IMR-90 (cell line): ENCODE measurements at regions not wholly inside any gene's neighbourhood (a gene's known extent, or its start where the extent isn't known, plus 50 kb on each side); places are given as distances from the start of the nearest gene placed in this dataset.

Experiments used
- ATAC-seq: fragments of 200-7000 bp; cut with Tn5 transposase; 2 replicates; pipeline ENCODE4 v1.9.1; 2020; ENCODE audit warnings: low read depth, mild to moderate bottlenecking, moderate library complexity
- BruUV-seq: library from RNA; stranded (reverse); fragments of 400-500 nt; replicated peaks from 2 replicates; lab custom pipeline; 2021; lab: Mats Ljungman, UMichigan
- CTCF ChIA-PET: fragments of 300-600 bp; formaldehyde crosslinking; extraction: SDS; loops from one replicate; lab custom pipeline; 2021; ENCODE audit warnings: antibody characterized with exemption; lab: Yijun Ruan, JAX
- POLR2A ChIA-PET: fragments of 300-600 bp; sonication (Branson Sonifier 250); formaldehyde crosslinking; loops from one replicate; lab custom pipeline; 2022; ENCODE audit warnings: antibody characterized with exemption; ENCODE audit not compliant: unreplicated experiment; lab: Charles Lee
- DNase-seq: peaks from one replicate; pipeline ENCODE4 v3.0.0; 2013
- H2AFZ ChIP-seq: replicated peaks from 2 replicates; pipeline ENCODE3; 2013; ENCODE audit warnings: low read length, mild to moderate bottlenecking; ENCODE audit not compliant: poor library complexity
- H2AK5ac ChIP-seq: 2 replicates; pipeline ENCODE4 v1.6.1; 2013; ENCODE audit warnings: low read depth, low read length, inconsistent platforms
- H2AK9ac ChIP-seq: replicated peaks from 2 replicates; pipeline ENCODE3; 2013; ENCODE audit warnings: mild to moderate bottlenecking, low read depth, low read length, moderate library complexity; ENCODE audit not compliant: poor library complexity
- H2BK120ac ChIP-seq: 2 replicates; pipeline ENCODE4 v1.6.1; 2013; ENCODE audit warnings: low read depth, low read length, inconsistent platforms
- H2BK15ac ChIP-seq: 3 replicates; pipeline ENCODE4 v1.6.1; 2013; ENCODE audit warnings: low read depth, low read length, inconsistent platforms
- H2BK20ac ChIP-seq: 2 replicates; pipeline ENCODE4 v1.6.1; 2013; ENCODE audit warnings: low read depth, mild to moderate bottlenecking, inconsistent platforms, low read length, moderate library complexity
- H2BK5ac ChIP-seq: 2 replicates; pipeline ENCODE4 v1.6.1; 2013; ENCODE audit warnings: mild to moderate bottlenecking, low read depth, low read length, inconsistent platforms; ENCODE audit not compliant: poor library complexity, severe bottlenecking
- H3K14ac ChIP-seq: replicated peaks from 2 replicates; pipeline ENCODE4 v1.6.1; 2013; ENCODE audit warnings: low read depth, low read length, inconsistent platforms
- H3K18ac ChIP-seq: 2 replicates; pipeline ENCODE4 v1.6.1; 2013; ENCODE audit warnings: low read depth, low read length, control low read depth
- H3K23ac ChIP-seq: 2 replicates; pipeline ENCODE4 v1.6.1; 2013; ENCODE audit warnings: low read depth, low read length, inconsistent platforms
- H3K27ac ChIP-seq: 2 replicates; pipeline ENCODE4 v1.5.1; 2013; ENCODE audit warnings: mild to moderate bottlenecking, control low read depth, low read length; ENCODE audit not compliant: insufficient read depth
- H3K27me3 ChIP-seq: 2 replicates; pipeline ENCODE4 v1.6.1; 2013; ENCODE audit warnings: low read length; ENCODE audit not compliant: control insufficient read depth, insufficient read depth
- H3K36me3 ChIP-seq: 2 replicates; pipeline ENCODE4 v1.6.1; 2013; ENCODE audit warnings: low read length, mixed read lengths; ENCODE audit not compliant: control insufficient read depth, insufficient read depth
- H3K4ac ChIP-seq: 2 replicates; pipeline ENCODE4 v1.6.1; 2013; ENCODE audit warnings: low read depth, low read length, inconsistent platforms
- H3K4me1 ChIP-seq: 2 replicates; pipeline ENCODE4 v1.6.1; 2013; ENCODE audit warnings: low read length, mixed read lengths; ENCODE audit not compliant: control insufficient read depth, insufficient read depth
- H3K4me2 ChIP-seq: 2 replicates; pipeline ENCODE4 v1.6.1; 2013; ENCODE audit warnings: low read depth, mild to moderate bottlenecking, control low read depth, low read length, moderate library complexity
- H3K4me3 ChIP-seq: 2 replicates; pipeline ENCODE4 v1.5.1; 2013; ENCODE audit warnings: low read depth, mild to moderate bottlenecking, control low read depth, low read length, moderate library complexity; ENCODE audit not compliant: insufficient read depth
- H3K56ac ChIP-seq: 2 replicates; pipeline ENCODE4 v1.6.1; 2013; ENCODE audit warnings: low read length, inconsistent platforms; ENCODE audit not compliant: insufficient read depth; ENCODE audit errors: extremely low read depth
- H3K79me1 ChIP-seq, 2 experiments: 2 replicates each; pipeline ENCODE4 v1.6.1; 2013; ENCODE audit warnings: low read length in 2 of 2, inconsistent platforms in 1 of 2, low read depth in 1 of 2
- H3K9ac ChIP-seq: 2 replicates; pipeline ENCODE4 v1.6.1; 2013; ENCODE audit warnings: low read depth, low read length, control low read depth
- H3K9me1 ChIP-seq: 2 replicates; pipeline ENCODE4 v1.6.1; 2013; ENCODE audit warnings: low read length, inconsistent platforms; ENCODE audit not compliant: insufficient read depth
- H3K9me3 ChIP-seq: 2 replicates; pipeline ENCODE4 v1.6.1; 2013; ENCODE audit warnings: low read length; ENCODE audit not compliant: control insufficient read depth, insufficient read depth
- H4K20me1 ChIP-seq: 2 replicates; pipeline ENCODE4 v1.6.1; 2013; ENCODE audit warnings: low read length, inconsistent platforms; ENCODE audit not compliant: insufficient read depth
- H4K5ac ChIP-seq: 2 replicates; pipeline ENCODE4 v1.6.1; 2013; ENCODE audit warnings: mild to moderate bottlenecking, low read depth, low read length, control low read depth
- H4K8ac ChIP-seq, 2 experiments: 2 replicates each; pipeline ENCODE4 v1.6.1; 2013; ENCODE audit warnings: low read depth in 2 of 2, low read length in 2 of 2, control low read depth in 1 of 2, inconsistent platforms in 1 of 2
- H4K91ac ChIP-seq: 2 replicates; pipeline ENCODE4 v1.6.1; 2013; ENCODE audit warnings: low read depth, low read length, inconsistent platforms; ENCODE audit not compliant: insufficient read depth
- BHLHE40 ChIP-seq: fragments of 150-350 bp; IDR thresholded peaks from 2 replicates; pipeline ENCODE4 v1.6.1; 2016; ENCODE audit warnings: mild to moderate bottlenecking, low read depth, low read length
- MAZ ChIP-seq: IDR thresholded peaks from 2 replicates; pipeline ENCODE4 v1.6.1; 2012; ENCODE audit warnings: low read depth, mild to moderate bottlenecking, low read length, improper control_type of control experiment, moderate library complexity, borderline replicate concordance
- MXI1 ChIP-seq: IDR thresholded peaks from 2 replicates; pipeline ENCODE4 v1.6.1; 2012; ENCODE audit warnings: low read depth, mild to moderate bottlenecking, low read length, moderate library complexity, borderline replicate concordance
- RAD21 ChIP-seq: IDR thresholded peaks from 2 replicates; pipeline ENCODE4 v1.6.1; 2012; ENCODE audit warnings: low read length, improper control_type of control experiment
- SMC3 ChIP-seq: fragments of 150-350 bp; IDR thresholded peaks from 2 replicates; pipeline ENCODE4 v1.6.1; 2016; ENCODE audit warnings: low read depth, mild to moderate bottlenecking, antibody characterized with exemption, low read length, moderate library complexity
- WGBS, 2 experiments: methylation state at CpG; one replicate each; pipeline versions ENCODE4 v1.1.5 to v1.1.7; 2013; ENCODE audit warnings: missing lambda C conversion rate in 2 of 2; ENCODE audit not compliant: insufficient read length in 1 of 2; ENCODE audit errors: extremely low coverage in 2 of 2; 5-methylcytosine and 5-hydroxymethylcytosine counted together
- dilution Hi-C: fragments of 300-500 bp; cut with HindIII; formaldehyde crosslinking; loops from one replicate; pipeline ENCODE4 v1.14.3; 2018; ENCODE audit warnings: low sequenced_read_pairs; ENCODE audit not compliant: unreplicated experiment
- in situ Hi-C: fragments of 300-500 bp; cut with MboI; formaldehyde crosslinking; loops from 3 replicates; pipeline ENCODE4 v1.14.3; 2019; ENCODE audit warnings: low sequenced_read_pairs, inconsistent platforms, mixed read lengths
- intact Hi-C: fragments of 100-400 bp; cut with micrococcal nuclease; formaldehyde crosslinking; loops from 2 replicates; pipeline ENCODE4 v1.10.0; 2022

DNA sequence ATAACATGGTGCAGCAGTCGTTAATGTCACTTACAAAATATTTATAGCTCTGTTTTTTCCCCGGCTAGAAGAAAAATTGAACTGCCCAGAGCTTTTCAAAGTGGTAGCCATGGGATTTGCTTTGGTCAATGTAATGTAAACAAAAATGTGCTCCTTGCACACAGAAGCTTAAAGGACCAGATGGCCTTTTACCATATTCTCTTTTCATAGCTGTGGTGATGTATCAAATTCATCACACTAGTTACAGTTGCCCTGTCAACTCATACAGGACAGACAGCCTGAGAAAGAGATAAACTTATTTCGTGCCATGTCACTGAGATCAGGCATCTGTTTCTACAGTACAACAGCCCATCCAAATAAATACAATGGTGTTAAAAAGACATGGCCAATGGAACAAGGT is 368.1 kb upstream of the CDH19 start:
- Histone ChIP-seq H3K79me1 (no peaks in the 10 kb centered on the region), H2BK20ac (no peak overlapping the region), H4K20me1 (no peaks in the 10 kb centered on the region), H3K27me3 (no peaks in the 10 kb centered on the region), H2BK5ac (no peak overlapping the region), H3K9me1 (no peaks in the 10 kb centered on the region), H3K18ac (no peak overlapping the region), H2BK120ac (no peak overlapping the region), H3K56ac (no peak overlapping the region), H3K9me3 (peaks cover 2% of the 10 kb centered on the region; the same call in 1 of the 2 replicates), H2AK5ac (no peak overlapping the region), H3K23ac (no peak overlapping the region), H3K4ac (no peak overlapping the region), H3K36me3 (no peaks in the 10 kb centered on the region), H2AFZ (no peak overlapping the region), H4K8ac (no peak overlapping the region), H3K4me3 (no peak overlapping the region), H2BK15ac (no peak overlapping the region), H4K91ac (no peak overlapping the region), H2AK9ac (no peak overlapping the region), H3K14ac (no peak overlapping the region), H3K4me2 (no peak overlapping the region), H3K4me1 (no peaks in the 10 kb centered on the region), H3K9ac (no peak overlapping the region), H4K5ac (no peak overlapping the region), H3K27ac (no peak overlapping the region)
- BruUV-seq: no TSS peak
- TF ChIP-seq RAD21: no peak
- no peak for TF ChIP-seq BHLHE40
- no peak for TF ChIP-seq MAZ
- no peak for TF ChIP-seq MXI1
- no peak for TF ChIP-seq SMC3
- DNase-seq: no peak
- ChIA-PET CTCF (interaction anchor here (0.6 kb wide), 1 partner anchor 61 kb away, joined by 3 read pairs; no protein-coding TSS in a partner anchor), POLR2A (no interaction called here)
- intact Hi-C loops: no loop called here
- no peak for ATAC-seq
- dilution Hi-C loops: no loop called here
- no CpG with 5 or more reads among the region's 3 CpGs for WGBS, 2 experiments
- in situ Hi-C loops: no loop called here
